ENCODE measurements at regions not wholly inside any gene's neighbourhood (a gene's known extent, or its start where the extent isn't known, plus 50 kb on each side); places are given as distances from the start of the nearest gene placed in this dataset.

DNA sequence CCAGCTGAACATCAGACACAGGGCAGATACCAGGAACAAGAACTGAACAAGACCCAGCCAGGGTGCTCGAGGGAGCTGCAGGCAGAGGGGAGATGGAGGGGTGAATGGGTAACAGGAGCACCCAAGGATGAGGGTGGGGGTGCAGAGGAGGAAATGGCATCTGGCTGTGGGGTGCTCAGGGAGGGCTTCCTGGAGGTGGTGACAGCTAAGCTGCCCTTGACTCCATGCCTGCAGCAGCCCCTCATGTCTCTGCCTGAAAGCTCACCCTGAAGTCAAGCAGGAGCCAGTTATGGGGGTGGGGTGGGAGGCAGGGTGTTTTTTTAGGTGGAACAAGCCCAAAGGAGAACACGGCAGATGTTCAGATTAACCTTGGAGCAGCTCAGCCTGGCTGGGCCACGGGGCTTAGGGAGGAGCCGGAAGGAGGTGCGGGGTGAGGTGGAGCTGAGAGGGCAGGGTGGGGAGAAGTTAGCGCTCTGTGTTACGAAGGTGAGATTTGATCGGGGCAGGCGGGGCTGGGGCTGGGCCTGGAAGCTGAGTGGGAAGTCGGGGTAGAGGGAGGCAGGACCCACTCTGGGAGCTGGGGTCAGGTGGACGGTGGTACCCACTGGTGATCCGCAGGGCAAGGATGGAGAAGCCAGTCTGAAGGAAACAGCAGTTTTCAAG lies 143.0 kb downstream of the ENGASE start:
- Histone ChIP-seq H3K27ac (no peak overlapping the region), H3K4me3 (no peak overlapping the region), H3K9me3 (replicated peaks in 1 of 11) (no peaks in the 10 kb centered on the region), H3K36me3 (no peaks in the 10 kb centered on the region), H4K20me1 (peaks cover 0 to 61% (median 0%) of the 10 kb centered on the region in 11 experiments; a peak in 8 of 22 replicates), H3K9ac (no peak overlapping the region), H3K4me1 (peaks cover 0 to 23% (median 18%) of the 10 kb centered on the region in 10 experiments; a peak in 14 of 20 replicates), H3K27me3 (peaks cover 15 to 50% (median 32%) of the 10 kb centered on the region in 11 experiments), H3K4me2 (no peak overlapping the region)
- TF ChIP-seq Cebpa-rat (IDR thresholded peaks at IDR 0.05): no peak

- no peak overlapping the region for H3K9ac ChIP-seq
- no peak overlapping the region for H3K27ac ChIP-seq
- H3K4me2 ChIP-seq: no peak overlapping the region
- peaks cover 5 to 31% (median 25%) of the 10 kb centered on the region in 10 experiments; a peak in 16 of 20 replicates for H3K4me1 ChIP-seq
- H4K20me1 ChIP-seq: peaks cover 0 to 65% (median 0%) of the 10 kb centered on the region in 11 experiments; a peak in 8 of 22 replicates
- no peaks in the 10 kb centered on the region for H3K36me3 ChIP-seq
- no peak overlapping the region for H3K4me3 ChIP-seq
- peaks cover 22 to 58% (median 40%) of the 10 kb centered on the region in 11 experiments for H3K27me3 ChIP-seq
- no peak for TF ChIP-seq Cebpa-rat (IDR thresholded peaks at IDR 0.05)
- no peaks in the 10 kb centered on the region for H3K9me3 ChIP-seq (replicated peaks in 1 of 11)
These were observed 142.2 kb downstream of the ENGASE start for GRCh38 chr17:79216826-79217225.

DNA sequence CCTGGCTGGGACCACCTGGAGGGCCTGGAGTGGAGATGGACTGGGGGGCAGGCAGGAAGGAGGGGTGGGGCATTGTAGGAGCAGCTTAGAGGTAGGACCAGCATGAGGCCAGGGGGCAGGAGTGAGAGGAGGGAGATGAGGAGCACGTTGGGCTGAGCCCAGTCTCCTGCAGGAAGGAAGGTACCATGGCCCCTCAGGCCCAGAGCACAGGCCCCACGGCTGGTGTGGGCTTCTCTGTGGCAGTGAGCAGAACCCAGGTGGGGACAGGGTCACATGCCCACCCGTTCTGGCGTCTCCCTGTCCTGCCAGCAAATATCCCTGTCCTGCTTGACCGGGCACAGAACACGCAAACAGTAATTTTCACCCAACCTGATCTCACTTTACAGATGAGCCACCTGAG lies 141.8 kb downstream of the ENGASE start:
- H3K4me1 ChIP-seq: peaks cover 6 to 32% (median 26%) of the 10 kb centered on the region in 10 experiments; a peak in 16 of 20 replicates
- TF ChIP-seq Cebpa-rat (IDR thresholded peaks at IDR 0.05): no peak
- no peak overlapping the region for H3K4me2 ChIP-seq
- H3K27me3 ChIP-seq: peaks cover 27 to 59% (median 40%) of the 10 kb centered on the region in 11 experiments
- peaks cover 0 to 66% (median 0%) of the 10 kb centered on the region in 11 experiments; a peak in 8 of 22 replicates for H4K20me1 ChIP-seq
- no peak overlapping the region for H3K9ac ChIP-seq
- no peak overlapping the region for H3K27ac ChIP-seq
- H3K4me3 ChIP-seq: no peak overlapping the region
- H3K9me3 ChIP-seq (replicated peaks in 1 of 11): no peaks in the 10 kb centered on the region
- H3K36me3 ChIP-seq: no peaks in the 10 kb centered on the region

DNA sequence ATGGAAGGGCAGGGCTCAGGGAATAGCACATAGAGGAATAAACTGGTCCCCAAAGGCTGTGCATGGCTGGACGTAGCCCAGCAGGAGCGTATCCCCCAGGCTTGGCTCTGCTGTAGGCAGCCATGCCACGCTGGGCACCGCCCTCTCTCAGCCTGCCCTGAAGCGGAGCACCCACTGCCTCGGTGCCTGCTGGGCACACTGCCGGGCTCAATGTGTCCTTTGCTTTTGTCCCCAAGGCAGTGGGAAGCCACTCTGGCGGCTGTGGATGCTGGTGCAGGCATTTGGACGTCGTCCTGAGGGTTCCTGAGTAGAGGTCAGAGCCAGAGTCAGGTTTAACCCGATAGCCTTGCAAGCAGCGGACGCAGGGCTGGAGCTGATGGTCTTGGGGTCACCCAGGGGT lies 141.0 kb downstream of the ENGASE start:
- Histone ChIP-seq H3K36me3 (no peaks in the 10 kb centered on the region), H3K9me3 (replicated peaks in 1 of 11) (no peaks in the 10 kb centered on the region), H3K27ac (no peak overlapping the region), H3K4me2 (peak overlapping the region in 8 of 11 experiments; percentile 8 to 61 (median 46); a peak in 11 of 22 replicates), H3K4me1 (peaks cover 6 to 32% (median 25%) of the 10 kb centered on the region in 10 experiments; a peak in 16 of 20 replicates), H3K9ac (no peak overlapping the region), H3K4me3 (no peak overlapping the region), H4K20me1 (peaks cover 0 to 65% (median 0%) of the 10 kb centered on the region in 11 experiments; a peak in 8 of 22 replicates), H3K27me3 (peaks cover 27 to 59% (median 40%) of the 10 kb centered on the region in 11 experiments)
- TF ChIP-seq Cebpa-rat (IDR thresholded peaks at IDR 0.05): no peak

GRCh38 chr17:79214940-79215604 lies 140.4 kb downstream of the ENGASE start:
- no peaks in the 10 kb centered on the region for H3K9me3 ChIP-seq (replicated peaks in 1 of 11)
- no peak overlapping the region for H3K9ac ChIP-seq
- peaks cover 6 to 28% (median 20%) of the 10 kb centered on the region in 10 experiments; a peak in 16 of 20 replicates for H3K4me1 ChIP-seq
- no peak overlapping the region for H3K4me3 ChIP-seq
- peak overlapping the region in 8 of 11 experiments; percentile 8 to 61 (median 46); a peak in 13 of 22 replicates for H3K4me2 ChIP-seq
- H3K27me3 ChIP-seq: peaks cover 27 to 59% (median 40%) of the 10 kb centered on the region in 11 experiments
- H3K36me3 ChIP-seq: no peaks in the 10 kb centered on the region
- H4K20me1 ChIP-seq: peaks cover 0 to 66% (median 0%) of the 10 kb centered on the region in 11 experiments; a peak in 8 of 22 replicates
- H3K27ac ChIP-seq: no peak overlapping the region
- no peak for TF ChIP-seq Cebpa-rat (IDR thresholded peaks at IDR 0.05)

DNA sequence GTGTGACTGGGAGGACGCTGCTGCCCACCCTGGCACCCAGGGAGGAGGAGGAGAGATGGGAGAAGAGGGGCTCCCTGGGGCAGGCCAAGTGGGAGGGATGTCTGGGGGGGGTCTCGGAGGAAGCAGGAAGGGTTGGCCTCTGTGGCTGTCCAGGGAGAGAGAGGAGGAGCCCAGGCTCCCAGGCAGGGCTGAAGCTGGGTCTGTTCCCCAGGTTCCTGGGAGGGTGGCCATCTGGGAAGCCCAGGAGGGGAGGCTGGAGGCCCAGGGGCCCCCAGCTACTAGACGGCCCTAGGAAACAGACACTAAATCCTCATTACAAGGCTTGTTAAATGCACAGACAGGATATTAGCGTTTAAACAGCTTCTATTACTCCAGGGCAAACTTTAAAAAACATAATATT lies 139.8 kb downstream of the ENGASE start:
- peaks cover 30 to 65% (median 46%) of the 10 kb centered on the region in 11 experiments for H3K27me3 ChIP-seq
- H3K9me3 ChIP-seq (replicated peaks in 1 of 11): no peaks in the 10 kb centered on the region

DNA sequence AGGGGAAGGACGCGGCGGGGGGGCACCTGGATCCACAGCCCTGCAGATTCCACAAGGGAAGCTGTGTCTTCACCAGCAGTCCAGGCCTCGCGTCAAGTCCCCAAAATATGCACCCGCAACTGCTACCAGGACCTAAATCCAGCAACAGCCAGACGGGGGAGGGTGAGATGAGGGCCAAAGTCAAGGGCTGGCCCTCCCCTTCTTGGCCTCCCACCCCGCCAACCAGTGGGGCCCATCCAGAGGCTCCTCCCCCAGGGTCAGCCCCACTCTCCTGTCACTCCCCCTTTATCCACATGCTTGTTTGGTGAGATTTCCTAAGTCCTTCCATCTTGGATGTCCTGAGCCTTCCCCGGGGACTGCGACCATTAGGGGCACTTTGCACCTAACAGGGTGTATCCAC lies 138.7 kb downstream of the ENGASE start:
- peaks cover 6 to 27% (median 19%) of the 10 kb centered on the region in 10 experiments; a peak in 16 of 20 replicates for H3K4me1 ChIP-seq
- no peaks in the 10 kb centered on the region for H3K9me3 ChIP-seq (replicated peaks in 1 of 11)
- H3K27ac ChIP-seq: no peak overlapping the region
- no peak overlapping the region for H3K4me3 ChIP-seq
- no peak overlapping the region for H3K9ac ChIP-seq
- peaks cover 38 to 77% (median 57%) of the 10 kb centered on the region in 11 experiments for H3K27me3 ChIP-seq
- H3K36me3 ChIP-seq: no peaks in the 10 kb centered on the region
- H4K20me1 ChIP-seq: peaks cover 0 to 54% (median 0%) of the 10 kb centered on the region in 11 experiments; a peak in 9 of 22 replicates
- no peak for TF ChIP-seq Cebpa-rat (IDR thresholded peaks at IDR 0.05)
- no peak overlapping the region for H3K4me2 ChIP-seq

More for the DNA sequence above, 139.8 kb downstream of the ENGASE start:
- no peak for TF ChIP-seq Cebpa-rat (IDR thresholded peaks at IDR 0.05)
- Histone ChIP-seq H3K36me3 (no peaks in the 10 kb centered on the region), H3K9ac (no peak overlapping the region), H3K4me1 (peaks cover 6 to 27% (median 19%) of the 10 kb centered on the region in 10 experiments; a peak in 16 of 20 replicates), H3K4me2 (peak overlapping the region in 3 of 11 experiments; percentile 45 to 61 (median 54); a peak in 2 of 22 replicates), H4K20me1 (peaks cover 0 to 64% (median 0%) of the 10 kb centered on the region in 11 experiments; a peak in 8 of 22 replicates), H3K4me3 (no peak overlapping the region), H3K27ac (no peak overlapping the region)

- peaks cover 6 to 27% (median 19%) of the 10 kb centered on the region in 10 experiments; a peak in 16 of 20 replicates for H3K4me1 ChIP-seq
- H3K27ac ChIP-seq: no peak overlapping the region
- H3K9me3 ChIP-seq (replicated peaks in 1 of 11): no peaks in the 10 kb centered on the region
- no peaks in the 10 kb centered on the region for H3K36me3 ChIP-seq
- H3K9ac ChIP-seq: no peak overlapping the region
- no peak for TF ChIP-seq Cebpa-rat (IDR thresholded peaks at IDR 0.05)
- peak overlapping the region; percentile 5 to 56 (median 40); a peak in 14 of 22 replicates for H3K4me2 ChIP-seq
- no peak overlapping the region for H3K4me3 ChIP-seq
- H4K20me1 ChIP-seq: peaks cover 0 to 48% (median 0%) of the 10 kb centered on the region in 11 experiments; a peak in 8 of 22 replicates
- H3K27me3 ChIP-seq: peaks cover 45 to 86% (median 66%) of the 10 kb centered on the region in 11 experiments
These were observed 137.8 kb downstream of the ENGASE start for GRCh38 chr17:79212149-79213087.

Measured in BLaER1 treated with 17β-estradiol and CSF1 and Interleukin-3, amounts not matched to agents 10 nM and 100 nM (cell line).